K562 (cell line): ENCODE measurements at regions not wholly inside any gene's neighbourhood (a gene's known extent, or its start where the extent isn't known, plus 50 kb on each side); places are given as distances from the start of the nearest gene placed in this dataset.

Source experiments
- ATAC-seq: fragments of 200-7000 bp; cut with Tn5 transposase; 3 replicates; pipeline ENCODE4 v1.9.1; 2020; ENCODE audit warnings: moderate library complexity
- BruUV-seq: library from RNA; stranded (reverse); fragments of 400-500 nt; replicated peaks from 2 replicates; lab custom pipeline; 2021; lab: Mats Ljungman, UMichigan
- CTCF ChIA-PET: fragments of 300-600 bp; formaldehyde crosslinking; extraction: SDS; loops from one replicate; lab custom pipeline; 2021; ENCODE audit warnings: low intra/inter-chr PET ratio; lab: Yijun Ruan, JAX
- POLR2A ChIA-PET: fragments of 300-600, 350-650 bp; sonication (Branson Sonifier 250); formaldehyde crosslinking; extraction: SDS; loops from one replicate; lab custom pipeline; 2021; ENCODE audit warnings: antibody characterized with exemption, inconsistent platforms; lab: Yijun Ruan, JAX
- DNase-seq, 4 experiments: peaks; one replicate each; pipeline versions ENCODE4 v3.0.0 to v3.0.0-alpha.2; 2011 to 2018; ENCODE audit warnings: low spot score in 3 of 4, mixed read lengths in 3 of 4; ENCODE audit errors: extremely low read depth in 1 of 4
- FAIRE-seq: peaks from 2 replicates; lab custom pipeline; 2011; peaks lifted over from hg19 to GRCh38; lab: Jason Lieb, UNC
- H2AFZ ChIP-seq: 2 replicates; pipeline ENCODE4 v1.6.0; 2011; ENCODE audit warnings: low read depth, low read length, control low read depth, inconsistent platforms
- H3K27ac ChIP-seq: fragments of 200-600 bp; 3 replicates; pipeline ENCODE4 v1.8.0; 2011; ENCODE audit warnings: low read depth, mild to moderate bottlenecking, control low read depth, inconsistent platforms, low read length, moderate library complexity, mixed read lengths; ENCODE audit errors: extremely low read depth
- H3K27me3 ChIP-seq, 2 experiments: fragments of 300-600 bp in 1 of 2; 2 replicates in 1 of 2; 3 replicates in 1 of 2; pipeline versions ENCODE4 v1.6.0 to v1.8.0; 2011; ENCODE audit warnings: inconsistent platforms in 2 of 2, low read length in 2 of 2, mild to moderate bottlenecking in 1 of 2, mixed read lengths in 1 of 2, moderate library complexity in 1 of 2; ENCODE audit not compliant: control insufficient read depth in 2 of 2, insufficient read depth in 2 of 2
- H3K36me3 ChIP-seq: fragments of 300-600 bp; 3 replicates; pipeline ENCODE4 v1.8.0; 2011; ENCODE audit warnings: mild to moderate bottlenecking, low read length, inconsistent platforms; ENCODE audit not compliant: control insufficient read depth, insufficient read depth
- H3K4me1 ChIP-seq, 2 experiments: fragments of 200-600 bp in 1 of 2; replicated peaks in 1 of 2; 2 replicates in 1 of 2; 3 replicates in 1 of 2; pipeline versions ENCODE4 v1.5.1 to v1.8.0; 2011; ENCODE audit warnings: inconsistent platforms in 2 of 2, low read length in 2 of 2, mild to moderate bottlenecking in 1 of 2, mixed read lengths in 1 of 2, moderate library complexity in 1 of 2; ENCODE audit not compliant: control insufficient read depth in 2 of 2, insufficient read depth in 2 of 2
- H3K4me2 ChIP-seq: 2 replicates; pipeline ENCODE4 v1.6.1; 2011; ENCODE audit warnings: low read length, control low read depth, inconsistent platforms, mixed read lengths; ENCODE audit not compliant: insufficient read depth
- H3K4me3 ChIP-seq: fragments of 200-600 bp; sonication (generic), shearing (Covaris generic); 2 replicates; pipeline ENCODE4 v1.5.1; 2016; ENCODE audit warnings: control low read depth, inconsistent platforms
- H3K79me2 ChIP-seq: fragments of 200-600 bp; 3 replicates; pipeline ENCODE4 v1.8.0; 2011; ENCODE audit warnings: low read length, inconsistent platforms; ENCODE audit not compliant: control insufficient read depth, insufficient read depth
- H3K9ac ChIP-seq, 2 experiments: 2 replicates each; pipeline versions ENCODE4 v1.6.0 to v1.6.1; 2011; ENCODE audit warnings: low read depth in 2 of 2, low read length in 2 of 2, control low read depth in 1 of 2, inconsistent platforms in 1 of 2, mild to moderate bottlenecking in 1 of 2, mixed read lengths in 1 of 2; ENCODE audit not compliant: insufficient read depth in 1 of 2
- H3K9me1 ChIP-seq: one replicate; pipeline ENCODE4 v1.6.0; 2011; ENCODE audit warnings: inconsistent platforms, mild to moderate bottlenecking, low read length, moderate library complexity; ENCODE audit not compliant: control insufficient read depth, insufficient read depth
- H3K9me3 ChIP-seq: replicated peaks from 2 replicates; pipeline ENCODE4 v1.5.1; 2011; ENCODE audit warnings: low read depth, low read length, inconsistent platforms; ENCODE audit not compliant: control insufficient read depth, insufficient read depth
- H4K20me1 ChIP-seq: replicated peaks from 2 replicates; pipeline ENCODE4 v1.6.1; 2011; ENCODE audit warnings: low read length, inconsistent platforms, mixed read lengths; ENCODE audit not compliant: control insufficient read depth, insufficient read depth
- BRF2 ChIP-seq: IDR thresholded peaks from 3 replicates; pipeline ENCODE4 v1.6.1; 2011; ENCODE audit warnings: borderline replicate concordance, mild to moderate bottlenecking; ENCODE audit not compliant: insufficient read length, insufficient read depth
- POLR2AphosphoS5 ChIP-seq: IDR thresholded peaks from 2 replicates; pipeline ENCODE4 v1.6.1; 2011; ENCODE audit warnings: mild to moderate bottlenecking, low read depth, low read length, moderate library complexity; ENCODE audit not compliant: control insufficient read depth, insufficient read depth
- RUNX1 ChIP-seq: sonication (generic); IDR thresholded peaks from 2 replicates; pipeline ENCODE4 v1.6.1; 2016; ENCODE audit warnings: antibody characterized with exemption, low read depth
- ZNF507 ChIP-seq: conservative IDR thresholded peaks from 2 replicates; pipeline ENCODE4 v1.6.1; 2017; ENCODE audit warnings: missing genetic modification characterization, missing compliant biosample characterization
- in situ Hi-C: fragments of 300-500 bp; cut with MboI; formaldehyde crosslinking; loops from 4 replicates; pipeline ENCODE4 v1.15.0; 2018; ENCODE audit warnings: inconsistent platforms, mixed read lengths
- intact Hi-C: fragments of 100-400 bp; cut with micrococcal nuclease; formaldehyde crosslinking; loops from 2 replicates; pipeline ENCODE4 v1.14.2; 2022
- TF ChIP-seq, protein P1 (sequence below): fragments of 150-350 bp; IDR thresholded peaks from 2 replicates; pipeline ENCODE4 v1.6.1; 2014; ENCODE audit warnings: low read depth, mild to moderate bottlenecking, low read length, borderline replicate concordance
- TF ChIP-seq, protein P2 (sequence below): sonication (generic); formaldehyde crosslinking; IDR thresholded peaks from 2 replicates; pipeline ENCODE4 v1.5.0; 2020; ENCODE audit warnings: missing genetic modification reagents
- TF ChIP-seq, protein P3 (sequence below): fragments of 450-650 bp; IDR thresholded peaks from 2 replicates; pipeline ENCODE4 v1.6.1; 2016; ENCODE audit warnings: low read depth

DNA sequence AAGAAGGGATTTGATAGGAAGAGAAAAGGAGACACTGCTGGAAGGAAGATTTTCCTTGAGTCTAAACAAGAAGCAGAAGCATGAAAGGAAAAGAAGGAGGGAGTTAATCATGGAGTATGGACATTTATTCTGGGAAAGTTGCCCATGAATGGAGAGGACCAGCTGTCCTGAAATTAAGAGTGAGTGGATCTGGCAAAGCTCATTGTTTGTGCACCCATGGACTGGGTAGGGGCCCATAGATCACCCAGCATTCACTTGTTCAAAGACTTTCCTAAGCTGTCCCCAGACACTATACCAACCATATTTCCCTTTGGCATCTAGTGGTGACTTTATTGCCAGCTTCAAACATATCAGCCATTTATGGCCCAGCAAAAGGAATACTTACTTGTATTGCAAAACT lies 422.7 kb downstream of the FBXO15 start:
- no peak overlapping the region for H3K4me2 ChIP-seq
- no peaks in the 10 kb centered on the region for H3K9me1 ChIP-seq
- no peaks in the 10 kb centered on the region for H4K20me1 ChIP-seq
- H3K79me2 ChIP-seq = no peaks in the 10 kb centered on the region
- ATAC-seq (no peak), DNase-seq (no peak), FAIRE-seq (no peak)
- no peak overlapping the region for H3K27ac ChIP-seq
- 0 out of 2 replicates have a peak, but pooled peaks cover 2% of the 10 kb centered on the region for H3K9me3 ChIP-seq
- ChIA-PET POLR2A (no interaction called here), CTCF (no interaction called here)
- no peaks in the 10 kb centered on the region for H3K36me3 ChIP-seq
- H2AFZ ChIP-seq = no peak overlapping the region
- H3K9ac ChIP-seq = no peak overlapping the region
- no TSS peak for BruUV-seq
- no peaks in the 10 kb centered on the region for H3K4me1 ChIP-seq
- intact Hi-C loops = no loop called here
- in situ Hi-C loops = no loop called here
- H3K4me3 ChIP-seq = no peak overlapping the region
- H3K27me3 ChIP-seq = no peaks in the 10 kb centered on the region
- TF ChIP-seq BRF2 (no peak), RUNX1 (no peak), POLR2AphosphoS5 (no peak), ZNF507 (tag) (no peak)
- TF ChIP-seq, protein P1, sequence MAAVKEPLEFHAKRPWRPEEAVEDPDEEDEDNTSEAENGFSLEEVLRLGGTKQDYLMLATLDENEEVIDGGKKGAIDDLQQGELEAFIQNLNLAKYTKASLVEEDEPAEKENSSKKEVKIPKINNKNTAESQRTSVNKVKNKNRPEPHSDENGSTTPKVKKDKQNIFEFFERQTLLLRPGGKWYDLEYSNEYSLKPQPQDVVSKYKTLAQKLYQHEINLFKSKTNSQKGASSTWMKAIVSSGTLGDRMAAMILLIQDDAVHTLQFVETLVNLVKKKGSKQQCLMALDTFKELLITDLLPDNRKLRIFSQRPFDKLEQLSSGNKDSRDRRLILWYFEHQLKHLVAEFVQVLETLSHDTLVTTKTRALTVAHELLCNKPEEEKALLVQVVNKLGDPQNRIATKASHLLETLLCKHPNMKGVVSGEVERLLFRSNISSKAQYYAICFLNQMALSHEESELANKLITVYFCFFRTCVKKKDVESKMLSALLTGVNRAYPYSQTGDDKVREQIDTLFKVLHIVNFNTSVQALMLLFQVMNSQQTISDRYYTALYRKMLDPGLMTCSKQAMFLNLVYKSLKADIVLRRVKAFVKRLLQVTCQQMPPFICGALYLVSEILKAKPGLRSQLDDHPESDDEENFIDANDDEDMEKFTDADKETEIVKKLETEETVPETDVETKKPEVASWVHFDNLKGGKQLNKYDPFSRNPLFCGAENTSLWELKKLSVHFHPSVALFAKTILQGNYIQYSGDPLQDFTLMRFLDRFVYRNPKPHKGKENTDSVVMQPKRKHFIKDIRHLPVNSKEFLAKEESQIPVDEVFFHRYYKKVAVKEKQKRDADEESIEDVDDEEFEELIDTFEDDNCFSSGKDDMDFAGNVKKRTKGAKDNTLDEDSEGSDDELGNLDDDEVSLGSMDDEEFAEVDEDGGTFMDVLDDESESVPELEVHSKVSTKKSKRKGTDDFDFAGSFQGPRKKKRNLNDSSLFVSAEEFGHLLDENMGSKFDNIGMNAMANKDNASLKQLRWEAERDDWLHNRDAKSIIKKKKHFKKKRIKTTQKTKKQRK = no peak
- TF ChIP-seq, protein P2, sequence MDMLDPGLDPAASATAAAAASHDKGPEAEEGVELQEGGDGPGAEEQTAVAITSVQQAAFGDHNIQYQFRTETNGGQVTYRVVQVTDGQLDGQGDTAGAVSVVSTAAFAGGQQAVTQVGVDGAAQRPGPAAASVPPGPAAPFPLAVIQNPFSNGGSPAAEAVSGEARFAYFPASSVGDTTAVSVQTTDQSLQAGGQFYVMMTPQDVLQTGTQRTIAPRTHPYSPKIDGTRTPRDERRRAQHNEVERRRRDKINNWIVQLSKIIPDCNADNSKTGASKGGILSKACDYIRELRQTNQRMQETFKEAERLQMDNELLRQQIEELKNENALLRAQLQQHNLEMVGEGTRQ = no peak
- TF ChIP-seq, protein P3, sequence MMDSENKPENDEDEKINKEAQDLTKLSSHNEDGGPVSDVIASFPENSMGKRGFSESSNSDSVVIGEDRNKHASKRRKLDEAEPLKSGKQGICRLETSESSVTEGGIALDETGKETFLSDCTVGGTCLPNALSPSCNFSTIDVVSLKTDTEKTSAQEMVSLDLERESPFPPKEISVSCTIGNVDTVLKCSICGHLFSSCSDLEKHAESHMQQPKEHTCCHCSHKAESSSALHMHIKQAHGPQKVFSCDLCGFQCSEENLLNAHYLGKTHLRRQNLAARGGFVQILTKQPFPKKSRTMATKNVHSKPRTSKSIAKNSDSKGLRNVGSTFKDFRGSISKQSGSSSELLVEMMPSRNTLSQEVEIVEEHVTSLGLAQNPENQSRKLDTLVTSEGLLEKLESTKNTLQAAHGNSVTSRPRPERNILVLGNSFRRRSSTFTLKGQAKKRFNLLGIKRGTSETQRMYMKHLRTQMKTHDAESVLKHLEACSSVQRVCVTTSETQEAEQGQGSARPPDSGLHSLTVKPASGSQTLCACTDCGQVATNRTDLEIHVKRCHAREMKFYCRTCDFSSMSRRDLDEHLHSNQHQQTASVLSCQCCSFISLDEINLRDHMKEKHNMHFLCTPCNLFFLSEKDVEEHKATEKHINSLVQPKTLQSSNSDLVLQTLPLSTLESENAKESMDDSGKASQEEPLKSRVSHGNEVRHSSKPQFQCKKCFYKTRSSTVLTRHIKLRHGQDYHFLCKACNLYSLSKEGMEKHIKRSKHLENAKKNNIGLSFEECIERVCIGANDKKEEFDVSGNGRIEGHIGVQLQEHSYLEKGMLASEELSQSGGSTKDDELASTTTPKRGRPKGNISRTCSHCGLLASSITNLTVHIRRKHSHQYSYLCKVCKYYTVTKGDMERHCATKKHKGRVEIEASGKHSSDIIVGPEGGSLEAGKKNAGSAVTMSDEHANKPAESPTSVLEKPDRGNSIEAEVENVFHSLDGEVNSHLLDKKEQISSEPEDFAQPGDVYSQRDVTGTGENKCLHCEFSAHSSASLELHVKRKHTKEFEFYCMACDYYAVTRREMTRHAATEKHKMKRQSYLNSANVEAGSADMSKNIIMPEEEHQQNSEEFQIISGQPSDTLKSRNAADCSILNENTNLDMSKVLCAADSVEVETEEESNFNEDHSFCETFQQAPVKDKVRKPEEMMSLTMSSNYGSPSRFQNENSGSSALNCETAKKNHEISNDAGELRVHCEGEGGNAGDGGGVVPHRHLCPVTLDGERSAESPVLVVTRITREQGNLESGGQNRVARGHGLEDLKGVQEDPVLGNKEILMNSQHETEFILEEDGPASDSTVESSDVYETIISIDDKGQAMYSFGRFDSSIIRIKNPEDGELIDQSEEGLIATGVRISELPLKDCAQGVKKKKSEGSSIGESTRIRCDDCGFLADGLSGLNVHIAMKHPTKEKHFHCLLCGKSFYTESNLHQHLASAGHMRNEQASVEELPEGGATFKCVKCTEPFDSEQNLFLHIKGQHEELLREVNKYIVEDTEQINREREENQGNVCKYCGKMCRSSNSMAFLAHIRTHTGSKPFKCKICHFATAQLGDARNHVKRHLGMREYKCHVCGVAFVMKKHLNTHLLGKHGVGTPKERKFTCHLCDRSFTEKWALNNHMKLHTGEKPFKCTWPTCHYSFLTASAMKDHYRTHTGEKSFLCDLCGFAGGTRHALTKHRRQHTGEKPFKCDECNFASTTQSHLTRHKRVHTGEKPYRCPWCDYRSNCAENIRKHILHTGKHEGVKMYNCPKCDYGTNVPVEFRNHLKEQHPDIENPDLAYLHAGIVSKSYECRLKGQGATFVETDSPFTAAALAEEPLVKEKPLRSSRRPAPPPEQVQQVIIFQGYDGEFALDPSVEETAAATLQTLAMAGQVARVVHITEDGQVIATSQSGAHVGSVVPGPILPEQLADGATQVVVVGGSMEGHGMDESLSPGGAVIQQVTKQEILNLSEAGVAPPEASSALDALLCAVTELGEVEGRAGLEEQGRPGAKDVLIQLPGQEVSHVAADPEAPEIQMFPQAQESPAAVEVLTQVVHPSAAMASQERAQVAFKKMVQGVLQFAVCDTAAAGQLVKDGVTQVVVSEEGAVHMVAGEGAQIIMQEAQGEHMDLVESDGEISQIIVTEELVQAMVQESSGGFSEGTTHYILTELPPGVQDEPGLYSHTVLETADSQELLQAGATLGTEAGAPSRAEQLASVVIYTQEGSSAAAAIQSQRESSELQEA = no peak
